Stomach (tissue), 4 donors: ENCODE measurements at regions not wholly inside any gene's neighbourhood (a gene's known extent, or its start where the extent isn't known, plus 50 kb on each side); places are given as distances from the start of the nearest gene placed in this dataset.

ENCODE experiments used
- POLR2AphosphoS5 ChIP-seq, 3 donors: sonication (generic); formaldehyde crosslinking; IDR thresholded peaks; one replicate each; pipeline ENCODE4 v1.6.1; 2016; ENCODE audit warnings: antibody characterized with exemption in 3 of 3
- TF ChIP-seq, protein P1 (sequence below), 7 experiments: fragments of 450-650 bp in 4 of 7; fragments of 200-600 bp in 3 of 7; sonication (generic) in 3 of 7; IDR thresholded peaks; one replicate each; pipeline ENCODE4 v1.5.1; 2016 to 2019; ENCODE audit warnings: antibody characterized with exemption in 7 of 7, control low read depth in 2 of 7, mild to moderate bottlenecking in 1 of 7

DNA sequence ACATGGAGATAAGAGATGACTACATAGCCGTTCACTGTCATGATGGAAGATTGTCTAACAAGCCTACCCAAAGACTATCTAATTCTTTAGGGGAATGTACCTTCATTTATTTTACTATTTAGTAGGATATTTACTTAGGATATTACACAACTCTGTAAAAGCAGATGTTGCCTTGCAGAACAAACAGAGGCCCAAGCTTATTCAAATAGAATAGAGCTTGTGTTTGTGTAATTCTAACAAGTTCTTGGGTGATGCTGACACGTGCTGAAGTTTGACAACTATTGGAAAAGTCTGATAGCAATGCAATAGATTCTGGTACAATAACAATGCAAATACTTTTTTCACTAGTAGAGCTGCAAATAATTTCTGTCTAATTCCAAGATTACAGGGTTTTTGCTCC lies 447.6 kb downstream of the TOX3 start:
- TF ChIP-seq, protein P1, sequence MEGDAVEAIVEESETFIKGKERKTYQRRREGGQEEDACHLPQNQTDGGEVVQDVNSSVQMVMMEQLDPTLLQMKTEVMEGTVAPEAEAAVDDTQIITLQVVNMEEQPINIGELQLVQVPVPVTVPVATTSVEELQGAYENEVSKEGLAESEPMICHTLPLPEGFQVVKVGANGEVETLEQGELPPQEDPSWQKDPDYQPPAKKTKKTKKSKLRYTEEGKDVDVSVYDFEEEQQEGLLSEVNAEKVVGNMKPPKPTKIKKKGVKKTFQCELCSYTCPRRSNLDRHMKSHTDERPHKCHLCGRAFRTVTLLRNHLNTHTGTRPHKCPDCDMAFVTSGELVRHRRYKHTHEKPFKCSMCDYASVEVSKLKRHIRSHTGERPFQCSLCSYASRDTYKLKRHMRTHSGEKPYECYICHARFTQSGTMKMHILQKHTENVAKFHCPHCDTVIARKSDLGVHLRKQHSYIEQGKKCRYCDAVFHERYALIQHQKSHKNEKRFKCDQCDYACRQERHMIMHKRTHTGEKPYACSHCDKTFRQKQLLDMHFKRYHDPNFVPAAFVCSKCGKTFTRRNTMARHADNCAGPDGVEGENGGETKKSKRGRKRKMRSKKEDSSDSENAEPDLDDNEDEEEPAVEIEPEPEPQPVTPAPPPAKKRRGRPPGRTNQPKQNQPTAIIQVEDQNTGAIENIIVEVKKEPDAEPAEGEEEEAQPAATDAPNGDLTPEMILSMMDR (IDR thresholded peaks at IDR 0.05) = no peak
- TF ChIP-seq POLR2AphosphoS5 (IDR thresholded peaks at IDR 0.05) = peak in 1 of 3 donors; percentile 22
